Stimulated activated CD4-positive, alpha-beta T cell treated with anti-CD3 and anti-CD28 coated beads, Interleukin-15, amount 100 ng/mL, for 48 hours (primary cell): ENCODE measurements at regions not wholly inside any gene's neighbourhood (a gene's known extent, or its start where the extent isn't known, plus 50 kb on each side); places are given as distances from the start of the nearest gene placed in this dataset.

Experiments
- DNase-seq, 2 donors: peaks; one replicate each; pipeline ENCODE4 v3.0.0-alpha.2; 2020; ENCODE audit warnings: low read depth in 2 of 2

DNA sequence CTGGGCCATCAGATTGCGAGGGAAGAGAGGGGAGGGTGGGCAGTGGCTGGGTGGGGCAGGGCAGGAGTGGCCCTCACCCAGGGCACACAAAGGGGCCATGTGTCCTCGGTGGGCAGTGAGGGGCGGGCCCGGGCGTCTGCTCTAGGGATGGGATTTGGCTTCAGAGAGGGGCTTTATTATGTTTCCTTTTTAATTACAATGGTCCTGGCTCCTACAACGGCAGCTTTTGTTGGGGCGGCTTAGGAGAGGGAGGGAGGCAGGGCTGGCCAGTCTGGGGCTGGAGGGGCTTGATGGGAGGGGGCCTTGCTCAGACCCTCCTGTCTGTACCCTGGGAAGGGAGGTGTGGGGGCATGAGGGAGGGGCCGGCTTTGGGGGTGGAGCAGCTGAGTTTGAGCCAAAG is 102.8 kb upstream of the WNT4 start:
- DNase-seq, result no peak

DNA sequence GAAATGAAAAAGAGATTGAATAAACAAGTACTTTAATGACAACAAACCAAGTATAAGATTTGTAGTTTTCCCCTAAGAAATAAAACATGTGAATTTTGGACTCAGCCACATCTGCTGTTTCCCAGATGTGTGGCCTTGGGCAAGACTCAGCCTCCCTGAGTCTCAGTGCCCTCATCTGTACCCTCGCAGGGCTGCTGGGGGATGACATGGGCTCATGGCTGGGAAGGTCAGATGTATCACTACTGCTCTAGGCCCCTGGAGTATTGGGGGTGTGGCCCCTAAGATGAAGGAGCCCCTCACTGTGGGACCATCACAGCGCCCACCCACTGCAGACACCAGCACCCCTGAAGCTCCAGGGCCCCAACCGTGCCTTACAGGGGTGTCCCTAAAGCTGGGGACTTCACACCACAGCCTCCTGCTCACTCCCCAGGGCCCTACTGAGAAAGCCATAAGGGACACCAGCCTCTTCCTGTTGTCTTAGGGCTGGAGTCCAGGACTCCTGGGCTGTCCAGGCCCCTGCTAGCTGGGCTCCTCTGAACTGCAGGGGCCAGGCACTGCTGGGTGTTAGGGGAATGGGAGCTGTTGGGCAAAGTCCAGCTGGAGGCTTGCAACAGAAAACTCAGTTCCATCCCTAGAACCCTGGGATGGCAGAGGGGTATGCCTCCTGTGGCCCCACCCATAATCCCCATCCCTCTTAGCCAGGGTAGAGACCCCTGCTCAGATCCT is 104.0 kb upstream of the WNT4 start:
- DNase-seq, result no peak

DNA sequence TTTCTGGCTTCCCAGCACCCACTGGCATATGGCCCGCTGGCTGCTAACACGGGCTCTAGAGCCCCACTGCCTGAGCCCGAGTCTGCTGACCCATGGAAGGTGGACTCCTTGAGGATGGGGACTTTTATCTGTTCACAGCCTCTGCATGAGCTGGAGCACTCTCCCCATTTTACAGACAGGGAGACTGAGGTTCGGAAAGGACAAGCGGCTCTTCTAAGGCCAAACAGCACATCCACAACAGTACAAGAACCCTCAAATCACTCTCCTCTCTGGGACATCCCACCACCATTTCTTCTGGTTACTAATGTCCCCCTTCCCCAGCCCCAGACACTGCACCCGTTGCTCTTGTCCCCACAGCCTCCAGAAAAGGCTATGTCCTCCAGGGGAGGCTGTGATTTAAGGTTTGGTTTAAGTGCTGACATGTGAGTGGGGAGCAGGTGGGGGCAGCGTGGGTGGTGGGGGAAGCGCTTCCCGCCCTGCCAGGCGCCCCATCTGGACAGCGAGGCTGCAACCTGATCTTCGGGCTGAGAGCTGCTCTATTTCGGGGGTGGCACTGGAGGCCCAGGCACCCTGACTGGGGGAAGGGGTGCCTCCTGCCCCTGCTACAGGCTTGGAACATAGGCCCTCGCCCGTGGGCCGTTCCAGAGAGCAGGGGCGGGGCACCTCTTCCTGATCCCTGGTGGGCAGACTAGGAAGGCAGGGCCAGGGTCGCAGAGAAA is 104.8 kb upstream of the WNT4 start:
- DNase-seq, result no peak

DNA sequence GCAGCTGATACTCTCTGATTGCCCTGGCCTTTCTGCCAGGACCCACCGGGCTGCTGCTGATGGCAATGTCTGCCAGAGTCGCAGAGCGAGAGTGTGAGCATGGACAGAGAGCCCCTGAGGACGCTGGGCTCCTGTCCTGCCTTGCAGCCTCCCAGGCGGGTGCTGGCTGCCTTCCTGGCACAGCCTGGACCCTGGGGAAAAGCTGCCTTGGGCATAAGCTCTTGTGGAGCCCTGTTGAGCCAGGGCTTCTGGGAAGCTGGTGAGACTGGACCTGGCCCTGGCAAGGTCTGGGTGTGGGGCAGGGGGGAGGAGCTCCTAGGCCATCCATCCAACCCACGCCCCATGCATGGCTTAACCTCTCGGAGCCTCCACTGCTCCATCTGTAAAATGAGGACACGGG is 105.8 kb upstream of the WNT4 start:
- no peak for DNase-seq

DNA sequence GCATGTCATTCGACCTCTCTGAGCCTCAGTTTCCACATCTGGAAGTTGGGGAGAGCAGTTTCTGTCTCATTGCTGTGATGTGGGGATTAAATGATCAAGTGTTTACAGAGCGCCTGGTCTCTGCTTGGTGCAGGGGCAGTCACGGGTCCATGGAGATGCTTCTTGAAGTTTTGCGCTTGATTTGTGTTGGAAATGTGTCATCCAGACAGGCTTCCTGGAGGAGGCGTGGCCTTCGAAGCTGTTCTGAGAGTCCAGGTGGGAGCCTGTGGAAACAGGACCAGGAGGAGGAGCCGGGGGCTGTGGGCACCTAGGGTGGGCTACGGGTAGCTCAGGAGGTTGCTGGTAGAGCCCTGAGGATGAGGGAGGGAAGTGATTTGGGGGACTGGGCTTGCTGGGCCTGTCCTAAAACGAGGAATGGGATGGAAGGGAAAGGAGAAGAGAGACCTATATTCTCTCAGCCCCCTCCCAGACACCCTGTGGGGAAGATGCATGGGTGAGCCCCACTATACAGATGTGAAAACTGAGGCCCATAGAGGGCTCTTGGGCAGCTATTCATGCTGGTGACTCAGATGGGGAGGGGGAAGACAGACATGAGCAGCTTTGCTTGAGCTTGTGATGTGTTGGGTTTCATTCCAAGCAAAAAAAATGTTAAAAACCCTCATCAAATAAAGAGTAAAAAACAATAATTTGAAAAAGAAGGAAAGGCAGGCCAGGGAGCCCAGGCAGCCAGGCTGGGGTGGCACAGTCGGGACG is 107.2 kb upstream of the WNT4 start:
- no peak for DNase-seq

DNA sequence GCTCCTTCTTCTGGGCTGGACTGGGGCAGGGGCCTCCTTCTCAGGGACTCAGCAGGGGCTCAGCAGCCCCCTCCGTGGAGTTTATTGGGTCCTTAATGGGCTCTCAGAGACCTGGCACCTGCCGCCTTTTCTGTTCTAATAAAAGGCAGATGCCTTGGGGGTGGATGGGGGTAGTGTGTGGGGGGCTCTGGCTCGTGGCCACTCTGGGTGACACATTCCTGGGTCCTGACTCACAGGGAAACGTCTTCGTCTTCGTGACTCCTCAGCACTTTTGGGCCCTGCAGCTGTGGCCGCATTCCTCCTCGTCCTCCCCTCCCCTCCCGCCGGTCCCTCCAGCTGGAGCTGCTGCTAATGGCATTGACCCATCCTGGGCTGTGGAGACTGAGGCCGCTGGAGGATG is 107.8 kb upstream of the WNT4 start:
- DNase-seq, result no peak

DNA sequence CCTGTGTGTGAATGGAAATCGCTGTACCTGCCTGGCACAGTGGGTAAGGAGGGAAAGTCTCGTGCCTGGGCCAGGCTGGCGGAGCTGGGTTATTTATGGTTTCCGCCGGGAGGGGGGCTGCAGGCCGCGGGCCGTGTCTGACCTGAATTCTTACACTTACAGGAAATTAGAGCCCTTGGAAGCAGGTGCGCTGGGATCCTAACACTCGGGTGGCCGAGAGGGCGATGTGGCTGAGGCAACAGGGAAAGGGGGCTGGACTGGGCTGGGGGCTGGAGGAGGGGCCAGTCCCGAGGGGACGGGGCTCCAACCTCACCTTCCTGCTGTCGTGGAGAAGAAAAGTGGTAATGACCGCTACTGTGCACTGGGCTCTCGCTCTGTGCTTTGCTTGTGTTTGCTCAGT is 109.4 kb upstream of the WNT4 start:
- no peak for DNase-seq

DNA sequence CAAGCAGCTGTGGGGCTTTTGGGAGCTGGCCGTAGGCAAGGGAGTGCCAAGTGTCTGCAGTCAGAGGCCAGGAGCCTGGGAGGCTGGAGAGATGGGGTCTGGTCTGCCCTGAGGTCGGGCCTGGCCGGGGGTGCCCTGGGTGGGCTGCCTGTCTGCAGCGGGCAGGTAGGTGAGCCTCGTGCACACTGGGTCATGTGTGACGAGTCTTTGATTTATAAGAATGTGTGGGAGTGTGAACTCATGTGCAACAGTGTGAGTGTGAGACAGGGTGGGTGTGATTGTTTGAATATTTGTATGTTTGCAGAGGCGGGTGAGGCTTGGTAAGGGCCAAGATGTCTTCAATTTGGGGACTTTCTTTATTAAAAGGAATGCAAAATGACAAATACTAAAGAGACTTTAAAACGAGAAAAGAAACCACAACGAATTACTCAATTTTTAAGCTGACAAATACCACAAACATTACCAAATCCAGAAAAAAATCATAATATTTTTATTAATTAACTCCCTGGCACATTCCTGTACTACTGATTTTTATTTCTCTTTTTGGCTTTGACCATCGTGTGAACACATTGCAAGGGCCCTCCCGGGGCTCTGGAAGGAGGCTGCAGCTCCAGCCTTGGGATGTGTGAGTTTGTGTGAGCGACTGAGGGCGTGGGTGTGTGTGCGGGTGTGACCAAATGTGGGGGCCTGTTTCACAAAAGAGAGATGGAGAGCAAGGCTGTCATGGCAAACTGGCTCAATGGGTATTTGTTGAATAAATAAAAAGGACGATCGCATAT is 110.3 kb upstream of the WNT4 start:
- DNase-seq, result no peak

DNA sequence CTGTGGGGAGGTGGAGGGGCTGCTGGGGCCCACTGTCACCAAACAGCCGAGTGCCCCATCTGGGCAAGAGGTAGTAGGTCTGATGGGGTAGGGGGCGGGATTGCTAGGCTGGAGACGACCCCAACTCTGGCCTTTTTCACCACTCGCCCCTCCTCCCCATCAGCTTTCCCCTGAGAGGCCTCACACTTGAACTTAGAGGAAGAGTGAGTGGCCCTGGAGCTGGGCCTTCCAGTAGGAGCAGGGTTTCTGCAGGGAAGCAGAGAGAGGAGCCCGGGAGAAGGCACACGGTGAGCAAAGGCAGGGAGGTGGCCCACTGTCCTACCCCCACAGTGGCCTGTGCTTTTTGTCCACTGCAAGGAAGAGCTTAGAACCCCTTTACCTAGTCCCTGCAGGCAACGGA is 111.9 kb upstream of the WNT4 start:
- DNase-seq, result no peak

DNA sequence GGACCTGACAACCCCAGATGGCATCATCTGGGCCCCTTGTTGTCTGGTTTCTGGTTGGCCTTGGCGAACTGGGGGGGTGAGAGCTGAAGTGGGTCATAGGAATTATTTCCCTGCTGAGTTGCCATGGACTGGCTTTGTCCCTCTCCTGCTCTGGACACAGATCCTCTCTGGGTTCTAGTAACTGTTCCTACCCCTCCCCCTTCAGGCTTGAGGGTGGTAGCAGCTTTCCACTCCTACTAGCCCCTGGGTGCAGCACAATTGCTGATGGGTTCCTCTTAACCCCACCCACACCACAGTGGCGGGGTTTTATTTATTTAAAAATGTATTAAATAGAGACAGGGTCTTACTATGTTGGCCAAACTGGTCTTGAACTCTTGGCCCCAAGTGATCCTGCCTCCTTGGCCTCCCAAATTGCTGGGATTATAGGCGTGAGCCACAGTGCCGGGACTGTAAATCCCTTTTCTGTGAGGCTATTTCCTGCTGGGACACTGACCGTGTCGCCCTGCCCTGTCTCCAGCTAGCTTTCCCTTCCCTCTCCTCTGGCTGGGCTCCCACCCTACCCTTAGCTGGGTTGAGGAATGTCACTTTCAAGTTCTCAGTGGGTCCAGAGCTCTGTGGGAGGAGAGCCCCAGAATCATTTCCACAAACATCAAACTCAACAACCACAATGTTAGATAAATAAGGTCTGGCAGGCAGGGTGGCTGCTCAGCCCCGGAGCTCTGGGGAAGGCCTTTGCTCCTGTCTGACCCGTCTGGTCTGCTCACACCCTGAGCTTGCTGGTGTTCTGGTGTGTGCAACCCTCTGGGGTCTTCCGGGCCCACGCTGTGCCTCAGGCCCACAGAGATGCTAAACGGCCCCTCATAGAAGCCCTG is 112.7 kb upstream of the WNT4 start:
- DNase-seq, result no peak

DNA sequence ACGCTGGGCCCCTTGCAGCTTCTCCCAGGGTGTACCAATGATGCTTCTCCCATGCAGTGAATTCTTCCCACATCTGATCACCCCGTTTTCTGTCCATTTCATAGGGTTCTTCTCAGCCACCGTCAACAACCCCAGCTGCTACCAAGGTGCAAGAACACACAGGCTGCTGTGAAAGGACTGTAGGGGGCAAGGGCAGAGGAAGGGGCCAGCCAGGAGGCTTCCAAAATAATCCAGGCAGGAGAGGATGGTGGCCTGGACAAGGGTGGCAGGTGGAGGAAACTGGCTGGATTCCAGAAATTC is 113.3 kb upstream of the WNT4 start:
- DNase-seq, result no peak

DNA sequence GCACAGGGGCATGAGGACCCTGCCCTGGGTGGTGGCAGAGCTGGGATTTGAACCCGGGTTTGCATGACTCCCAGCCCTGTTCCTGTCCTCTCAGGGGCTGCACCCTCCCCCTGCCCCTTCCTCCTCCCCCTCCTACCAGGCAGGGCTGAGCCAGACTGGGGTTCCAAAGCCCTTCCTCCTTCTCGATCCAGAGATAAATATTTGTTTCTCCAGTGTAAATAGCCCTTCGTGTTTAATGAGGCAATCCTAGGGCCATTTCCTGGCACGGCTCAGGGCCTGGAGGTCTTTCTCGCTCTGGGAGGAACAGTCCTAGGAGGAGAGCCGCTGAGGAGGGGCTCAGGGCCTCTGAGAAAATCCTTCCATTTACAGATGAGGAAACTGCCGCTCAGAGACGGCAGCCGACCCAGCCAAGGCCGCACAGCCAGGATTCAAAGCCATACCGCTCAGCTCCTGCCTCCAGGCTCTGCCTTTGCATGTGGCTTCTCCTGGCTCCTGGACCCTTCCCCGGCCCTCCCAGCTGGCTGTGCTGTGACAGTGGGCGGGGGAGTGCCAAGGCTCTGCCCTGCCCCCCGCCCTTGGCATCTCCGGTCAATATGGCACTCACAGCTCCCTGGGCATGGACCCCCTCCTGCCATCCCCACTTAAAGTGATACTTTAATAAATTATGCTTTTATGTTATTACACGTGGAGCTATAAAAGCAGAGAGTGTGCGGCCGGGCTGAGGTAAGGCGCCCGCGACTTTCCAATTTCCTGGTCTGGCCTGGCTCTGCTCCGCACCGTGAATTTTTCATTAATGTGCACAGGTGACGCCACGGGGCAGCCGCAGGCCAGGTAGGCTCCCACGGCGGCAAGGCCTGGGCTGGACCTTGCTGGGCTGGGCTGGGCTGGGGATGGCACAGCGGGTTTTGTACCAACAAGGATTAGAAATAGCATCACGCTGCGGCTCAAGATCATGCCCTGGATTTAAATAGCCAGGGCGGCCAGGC is 114.7 kb upstream of the WNT4 start:
- no peak for DNase-seq

DNA sequence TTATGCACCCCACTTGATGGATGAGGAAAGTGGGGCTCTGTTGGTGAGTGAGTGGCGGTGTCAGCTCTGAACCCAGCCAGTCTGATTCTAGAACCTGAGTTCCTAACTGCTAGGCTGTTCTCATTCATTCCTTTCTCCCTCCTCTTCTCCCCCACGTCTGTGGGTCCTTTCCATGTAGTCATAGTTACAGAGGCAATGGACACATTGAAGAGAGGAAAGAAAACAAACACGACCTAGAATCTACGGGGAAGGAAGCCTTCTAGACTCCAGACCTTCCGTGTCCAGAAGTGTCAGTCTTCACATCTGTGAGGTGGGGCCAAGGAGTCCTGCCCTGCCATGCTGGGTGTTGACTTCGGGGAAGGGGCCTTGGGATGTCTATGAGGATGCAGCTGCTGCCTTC is 115.8 kb upstream of the WNT4 start:
- DNase-seq, result no peak

DNA sequence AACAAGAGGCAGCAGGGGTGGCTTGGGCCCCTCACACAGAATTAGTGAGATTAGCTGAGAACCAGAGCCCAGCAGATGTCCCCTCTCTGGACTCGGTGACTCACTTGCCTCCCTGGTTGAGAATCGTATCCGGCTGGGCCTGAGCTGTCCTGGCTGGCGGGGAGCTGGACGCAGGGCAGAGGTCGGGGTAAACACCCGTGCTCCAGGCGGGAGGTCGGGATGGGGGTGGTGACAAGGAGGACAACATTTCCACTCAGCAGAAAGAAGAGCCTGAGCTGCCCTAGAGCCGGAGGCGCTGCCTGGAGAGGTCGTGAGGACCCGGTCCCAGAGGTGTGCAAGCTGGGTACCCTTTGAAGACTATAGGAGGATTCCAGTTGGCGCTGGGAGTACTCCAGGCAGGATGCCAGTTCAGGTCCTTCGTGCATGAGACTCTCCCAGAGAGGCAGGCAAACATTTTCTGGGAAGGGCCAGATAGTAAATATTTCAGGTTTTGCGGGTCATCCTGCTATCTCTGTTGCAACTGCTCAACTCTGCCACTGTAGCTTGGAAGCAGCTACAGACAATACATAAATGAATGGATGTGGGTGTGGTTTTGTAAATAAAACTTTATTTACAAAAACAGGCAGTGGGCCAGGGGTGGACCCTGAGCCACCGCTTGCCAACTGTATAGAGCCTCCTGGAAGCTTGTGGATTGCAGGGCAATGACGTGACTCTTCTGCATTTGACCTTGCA is 116.8 kb upstream of the WNT4 start:
- no peak for DNase-seq

DNA sequence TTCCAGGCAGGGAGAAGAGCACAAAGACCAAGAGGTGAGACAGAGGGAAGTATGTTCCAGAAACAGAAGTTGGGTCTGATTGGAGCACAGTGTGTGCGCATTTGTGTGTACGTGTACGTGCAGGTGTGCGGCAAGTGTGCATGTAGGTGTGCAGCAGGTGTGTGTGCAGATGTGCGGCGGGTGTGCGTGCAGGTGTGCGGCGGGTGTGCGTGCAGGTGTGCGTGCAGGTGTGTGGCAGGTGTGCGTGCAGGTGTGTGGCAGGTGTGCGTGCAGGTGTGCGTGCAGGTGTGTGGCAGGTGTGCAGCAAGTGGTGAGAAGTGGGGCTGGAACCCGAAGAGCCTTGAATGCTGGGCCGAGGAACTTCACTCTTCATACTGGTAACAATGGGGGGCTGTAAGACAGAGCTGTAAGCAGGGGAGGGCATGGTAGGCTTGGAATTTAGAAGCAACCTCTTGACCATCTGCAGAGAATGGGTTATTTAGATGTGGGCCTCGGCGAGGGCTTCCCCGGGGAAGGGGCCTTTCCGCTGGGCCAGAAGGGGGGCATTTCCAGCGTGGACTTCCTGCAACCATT is 118.0 kb upstream of the WNT4 start:
- no peak for DNase-seq

DNA sequence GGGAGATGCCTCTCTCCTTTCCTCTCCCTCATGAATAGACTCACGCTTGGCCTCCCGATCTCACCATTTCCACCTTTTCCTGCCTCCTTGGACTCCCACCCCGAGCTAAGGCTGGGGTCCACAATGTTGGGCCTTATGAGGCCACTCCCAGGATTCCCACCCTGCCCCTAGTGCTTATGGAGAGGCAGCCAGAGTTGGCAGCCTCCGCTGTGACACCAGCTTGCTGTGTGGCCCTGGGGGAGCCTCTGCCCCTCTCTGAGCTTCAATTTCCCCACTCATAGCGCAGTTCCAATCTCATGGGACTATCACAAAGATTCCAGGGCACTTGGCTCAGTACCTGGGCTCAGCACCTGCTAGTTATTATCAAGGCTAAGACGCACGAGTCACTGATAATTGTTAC is 118.7 kb upstream of the WNT4 start:
- no peak for DNase-seq

DNA sequence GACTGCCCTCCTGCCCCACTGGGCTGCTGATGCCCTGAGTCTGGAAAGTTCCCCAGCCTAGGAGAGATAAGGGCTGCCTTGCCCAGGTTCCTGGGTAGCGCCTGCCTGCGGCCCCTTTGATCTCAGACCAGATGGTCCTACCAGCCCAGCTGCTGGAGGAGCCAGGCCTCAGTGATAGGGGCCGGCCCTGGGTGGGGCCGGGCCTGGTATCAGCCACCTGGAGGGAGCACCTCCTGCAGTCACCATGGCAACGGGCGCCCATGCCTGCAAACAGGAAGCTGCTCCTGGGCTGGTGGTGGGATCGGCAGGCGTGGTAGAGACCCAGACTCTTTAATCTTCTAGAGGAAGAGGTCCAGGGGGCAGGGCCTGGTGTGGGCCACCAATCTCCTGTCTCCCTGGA is 119.7 kb upstream of the WNT4 start:
- no peak for DNase-seq

DNA sequence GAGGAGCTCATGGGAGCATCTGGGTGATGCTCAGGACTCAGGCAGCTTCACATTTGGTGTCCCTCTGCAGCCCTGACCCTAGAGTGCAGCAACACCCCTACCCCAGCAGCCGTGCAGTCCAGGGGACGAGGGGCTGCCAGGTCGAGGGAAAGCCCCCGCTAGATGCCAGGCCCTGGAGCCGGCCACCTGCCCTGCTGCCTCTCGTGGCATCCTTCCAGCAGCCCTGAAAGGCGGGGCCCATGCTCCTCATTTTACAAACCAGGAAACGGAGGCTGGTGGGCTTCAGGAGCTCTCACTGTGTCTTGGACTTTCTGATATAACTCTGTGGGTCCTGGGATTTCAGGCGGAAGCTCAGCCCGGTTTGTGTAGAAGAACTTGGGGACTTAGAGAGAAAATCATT is 120.5 kb upstream of the WNT4 start:
- DNase-seq, result no peak
